ENCODE measurements at regions not wholly inside any gene's neighbourhood (a gene's known extent, or its start where the extent isn't known, plus 50 kb on each side); places are given as distances from the start of the nearest gene placed in this dataset.

DNA sequence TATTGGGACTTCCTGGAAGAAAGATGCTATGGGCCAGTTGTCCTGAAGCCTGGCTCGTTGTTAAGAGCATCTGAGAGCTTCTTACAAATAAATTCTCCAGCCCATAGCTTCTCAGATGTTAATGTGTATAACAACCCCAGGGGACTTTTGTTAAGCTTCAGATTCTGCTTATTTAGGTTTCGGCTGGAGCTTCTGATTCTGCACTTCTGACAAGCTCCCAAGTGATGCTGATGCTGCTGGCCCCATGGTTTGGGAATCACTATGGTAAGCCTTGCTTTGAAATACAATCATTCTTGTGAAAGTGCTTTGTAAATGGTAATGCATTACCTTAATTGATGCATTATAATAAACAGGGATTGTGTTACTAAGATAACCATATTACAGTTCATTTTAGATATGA is 281.8 kb upstream of the PLD5 start:
- CTCF ChIA-PET (ENCODE audit: partially characterized antibody) = interaction anchor here (0.7 kb wide), 1 partner anchor 42 kb away, joined by 3 read pairs; no protein-coding TSS in a partner anchor
- TF ChIP-seq RNF2 (IDR thresholded peaks at IDR 0.05; ENCODE audit: borderline replicate concordance, low read depth, low read length, missing control alignments, poor library complexity, severe bottlenecking) = no peak
- no peak for TF ChIP-seq SUZ12 (IDR thresholded peaks at IDR 0.05; ENCODE audit: low read length)
- TF ChIP-seq RBBP5 (IDR thresholded peaks at IDR 0.05; ENCODE audit: borderline replicate concordance, low read depth, low read length) = no peak
- no peak for TF ChIP-seq SAP30 (IDR thresholded peaks at IDR 0.05; ENCODE audit: insufficient read depth, insufficient replicate concordance, low read length)
- TF ChIP-seq GTF2F1 (IDR thresholded peaks at IDR 0.05; ENCODE audit: borderline replicate concordance, low read depth, low read length) = no peak
- no peak for TF ChIP-seq CTBP2 (IDR thresholded peaks at IDR 0.05; ENCODE audit: borderline replicate concordance, insufficient read depth, insufficient read length, low read length)
- TF ChIP-seq HDAC6 (IDR thresholded peaks at IDR 0.05; ENCODE audit: low read depth, low read length) = no peak
- no peak for TF ChIP-seq SP2 (IDR thresholded peaks at IDR 0.05; ENCODE audit: low read length)
- TF ChIP-seq YY1 (IDR thresholded peaks at IDR 0.05; ENCODE audit: low read depth, low read length) = no peak
- TF ChIP-seq EP300 (IDR thresholded peaks at IDR 0.05; ENCODE audit: borderline replicate concordance in 1 of 2, low read depth in 2 of 2, low read length in 2 of 2) = no peak
- no peak for TF ChIP-seq NANOG (IDR thresholded peaks at IDR 0.05; ENCODE audit: insufficient read depth, low read depth, low read length, poor library complexity, severe bottlenecking)
- TF ChIP-seq, protein P1, sequence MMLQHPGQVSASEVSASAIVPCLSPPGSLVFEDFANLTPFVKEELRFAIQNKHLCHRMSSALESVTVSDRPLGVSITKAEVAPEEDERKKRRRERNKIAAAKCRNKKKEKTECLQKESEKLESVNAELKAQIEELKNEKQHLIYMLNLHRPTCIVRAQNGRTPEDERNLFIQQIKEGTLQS (IDR thresholded peaks at IDR 0.05; ENCODE audit: insufficient read depth, low read depth, low read length) = no peak
- no peak for TF ChIP-seq ZNF274 (IDR thresholded peaks at IDR 0.05; ENCODE audit: borderline replicate concordance, extremely low read depth, low read length)

More for the DNA sequence above, 281.8 kb upstream of the PLD5 start:
- H4K8ac ChIP-seq (ENCODE audit: extremely low read depth, insufficient read depth, low read length) = no peak overlapping the region
- 90% methylated on average over 2 of the region's 2 CpGs; no CpG with 5 or more reads in 1 of the 2 experiments for WGBS, 2 experiments (ENCODE audit: extremely low coverage in 1 of 2, insufficient coverage in 1 of 2, insufficient read length in 1 of 2, insufficient replicate concordance in 2 of 2, low coverage in 1 of 2, low lambda C conversion rate in 2 of 2, missing lambda C conversion rate in 1 of 2)
- no peak overlapping the region for H3K23ac ChIP-seq (ENCODE audit: insufficient read length)
- no peak overlapping the region for H2BK120ac ChIP-seq (replicated peaks; ENCODE audit: low read depth, low read length)
- H3K9ac ChIP-seq (replicated peaks in 1 of 4; ENCODE audit: extremely low read depth in 1 of 4, low read depth in 3 of 4, low read length in 3 of 4) = no peak overlapping the region
- H2BK20ac ChIP-seq (ENCODE audit: low read length) = no peak overlapping the region
- H3K27me3 ChIP-seq (replicated peaks in 1 of 4; ENCODE audit: control insufficient read depth in 3 of 4, extremely low read depth in 1 of 4, insufficient read depth in 3 of 4, low read length in 3 of 4) = no peaks in the 10 kb centered on the region
- H3K56ac ChIP-seq (replicated peaks; ENCODE audit: insufficient read length, low read depth, low read length) = no peak overlapping the region
- no peaks in the 10 kb centered on the region for H3K4me1 ChIP-seq (replicated peaks in 1 of 4; ENCODE audit: control insufficient read depth in 3 of 4, insufficient read depth in 4 of 4, low read length in 3 of 4)
- no peaks in the 10 kb centered on the region for H3K36me3 ChIP-seq (ENCODE audit: control insufficient read depth in 2 of 4, insufficient read depth in 4 of 4, low read length in 3 of 4)
- H3K18ac ChIP-seq (ENCODE audit: extremely low read depth, low read length) = no peak overlapping the region
- H4K20me1 ChIP-seq (replicated peaks in 1 of 2; ENCODE audit: control insufficient read depth in 1 of 2, insufficient read depth in 2 of 2, low read length in 2 of 2) = no peaks in the 10 kb centered on the region
- no peak overlapping the region for H3K27ac ChIP-seq (ENCODE audit: low read depth, low read length)
- no peak overlapping the region for H3K4me3 ChIP-seq (ENCODE audit: extremely low read depth in 1 of 4, insufficient read depth in 2 of 4, low read depth in 3 of 4, low read length in 4 of 4)
- no peak overlapping the region for H2BK12ac ChIP-seq (ENCODE audit: low read depth, low read length)
- H3K23me2 ChIP-seq (ENCODE audit: low read depth, low read length) = no peaks in the 10 kb centered on the region
- POLR2A ChIA-PET (ENCODE audit: partially characterized antibody) = interaction anchor here (0.6 kb wide), 1 partner anchor 735 kb away, joined by 3 read pairs; no protein-coding TSS in a partner anchor
- no peak overlapping the region for H2AFZ ChIP-seq (ENCODE audit: low read length)
- no peaks in the 10 kb centered on the region for H3K9me3 ChIP-seq (ENCODE audit: insufficient read depth in 2 of 2, low read depth in 1 of 2, low read length in 1 of 2)
- DNase-seq (ENCODE audit: low read depth in 1 of 2, low spot score in 2 of 2) = no peak
- no peak overlapping the region for H3K4ac ChIP-seq (replicated peaks; ENCODE audit: insufficient read length, low read depth, low read length)
- no peak overlapping the region for H3K14ac ChIP-seq (ENCODE audit: insufficient read length)
- no peak overlapping the region for H2BK15ac ChIP-seq (ENCODE audit: low read length)
- H3K79me2 ChIP-seq (ENCODE audit: control insufficient read depth in 1 of 2, insufficient read depth in 2 of 2, low read length in 2 of 2) = no peaks in the 10 kb centered on the region
- H3K79me1 ChIP-seq (ENCODE audit: low read depth, low read length) = no peaks in the 10 kb centered on the region
- H2AK5ac ChIP-seq (ENCODE audit: low read depth, low read length) = no peak overlapping the region
- no peak overlapping the region for H2BK5ac ChIP-seq (ENCODE audit: low read depth, low read length)
- H4K91ac ChIP-seq (replicated peaks; ENCODE audit: insufficient read length, low read length) = no peak overlapping the region
- H4K5ac ChIP-seq (ENCODE audit: insufficient read length, low read depth, low read length) = no peak overlapping the region
- H3K4me2 ChIP-seq (ENCODE audit: insufficient read depth in 1 of 2, low read depth in 2 of 2, low read length in 2 of 2) = no peak overlapping the region
- FAIRE-seq = peak; percentile 39
